ENCODE measurements at regions not wholly inside any gene's neighbourhood (a gene's known extent, or its start where the extent isn't known, plus 50 kb on each side); places are given as distances from the start of the nearest gene placed in this dataset.

DNA sequence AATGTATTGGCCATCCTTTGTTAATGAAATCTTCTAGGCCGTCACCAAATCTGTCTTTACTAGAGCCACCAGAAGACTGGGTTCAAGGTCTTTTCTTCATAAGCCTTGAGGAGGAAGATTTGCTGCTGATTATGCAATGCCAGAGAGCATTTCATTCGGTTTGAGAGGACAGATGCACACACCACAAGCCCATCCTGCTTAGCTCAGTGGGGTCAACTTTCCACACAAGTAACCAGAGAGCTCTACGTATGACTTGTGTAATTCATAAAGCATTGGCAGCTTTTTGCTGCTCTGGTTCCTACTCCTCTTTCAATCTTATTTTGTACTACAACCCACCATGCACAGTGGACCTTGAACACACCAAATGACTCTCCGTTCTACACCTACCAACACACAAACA lies 106.9 kb downstream of the OSR1 start:
- TF ChIP-seq POLR2A (IDR thresholded peaks at IDR 0.05) = no peak
- TF ChIP-seq, protein P1, sequence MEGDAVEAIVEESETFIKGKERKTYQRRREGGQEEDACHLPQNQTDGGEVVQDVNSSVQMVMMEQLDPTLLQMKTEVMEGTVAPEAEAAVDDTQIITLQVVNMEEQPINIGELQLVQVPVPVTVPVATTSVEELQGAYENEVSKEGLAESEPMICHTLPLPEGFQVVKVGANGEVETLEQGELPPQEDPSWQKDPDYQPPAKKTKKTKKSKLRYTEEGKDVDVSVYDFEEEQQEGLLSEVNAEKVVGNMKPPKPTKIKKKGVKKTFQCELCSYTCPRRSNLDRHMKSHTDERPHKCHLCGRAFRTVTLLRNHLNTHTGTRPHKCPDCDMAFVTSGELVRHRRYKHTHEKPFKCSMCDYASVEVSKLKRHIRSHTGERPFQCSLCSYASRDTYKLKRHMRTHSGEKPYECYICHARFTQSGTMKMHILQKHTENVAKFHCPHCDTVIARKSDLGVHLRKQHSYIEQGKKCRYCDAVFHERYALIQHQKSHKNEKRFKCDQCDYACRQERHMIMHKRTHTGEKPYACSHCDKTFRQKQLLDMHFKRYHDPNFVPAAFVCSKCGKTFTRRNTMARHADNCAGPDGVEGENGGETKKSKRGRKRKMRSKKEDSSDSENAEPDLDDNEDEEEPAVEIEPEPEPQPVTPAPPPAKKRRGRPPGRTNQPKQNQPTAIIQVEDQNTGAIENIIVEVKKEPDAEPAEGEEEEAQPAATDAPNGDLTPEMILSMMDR (IDR thresholded peaks at IDR 0.05) = no peak
- no peak for TF ChIP-seq POLR2AphosphoS5 (IDR thresholded peaks at IDR 0.05)
- no peak for TF ChIP-seq EP300 (IDR thresholded peaks at IDR 0.05)
- 87% methylated on average over 4 of the region's 4 CpGs for WGBS
- Histone ChIP-seq H3K36me3 (no peaks in the 10 kb centered on the region), H3K27ac (no peak overlapping the region), H3K27me3 (no peaks in the 10 kb centered on the region), H3K4me1 (peaks cover 4% of the 10 kb centered on the region), H3K4me3 (no peak overlapping the region), H3K9me3 (no peaks in the 10 kb centered on the region)
- no peak for DNase-seq (ENCODE audit: low spot score in 2 of 2)

DNA sequence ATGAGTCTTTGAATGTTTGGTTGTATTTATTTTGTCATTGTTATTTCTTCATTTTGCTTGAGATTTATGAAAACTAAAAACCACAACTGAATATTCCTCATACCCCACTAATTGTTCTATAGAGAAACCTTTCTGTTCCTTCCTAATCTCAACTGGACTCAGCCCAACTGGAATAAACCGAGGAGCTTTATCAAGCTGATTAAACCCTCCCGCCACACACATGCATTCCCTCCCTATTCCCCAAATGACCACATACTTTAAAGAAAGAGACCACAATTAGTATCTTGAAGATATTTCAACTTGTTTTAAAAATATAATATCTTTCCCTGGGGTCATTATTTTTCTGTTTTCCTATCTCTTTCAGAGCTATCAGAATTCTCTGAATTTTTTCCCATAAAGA lies 107.5 kb downstream of the OSR1 start:
- DNase-seq (ENCODE audit: low spot score in 2 of 2) = no peak
- TF ChIP-seq EP300 (IDR thresholded peaks at IDR 0.05) (no peak), POLR2A (IDR thresholded peaks at IDR 0.05) (no peak), POLR2AphosphoS5 (IDR thresholded peaks at IDR 0.05) (no peak)
- TF ChIP-seq, protein P1 (IDR thresholded peaks at IDR 0.05) = no peak

DNA sequence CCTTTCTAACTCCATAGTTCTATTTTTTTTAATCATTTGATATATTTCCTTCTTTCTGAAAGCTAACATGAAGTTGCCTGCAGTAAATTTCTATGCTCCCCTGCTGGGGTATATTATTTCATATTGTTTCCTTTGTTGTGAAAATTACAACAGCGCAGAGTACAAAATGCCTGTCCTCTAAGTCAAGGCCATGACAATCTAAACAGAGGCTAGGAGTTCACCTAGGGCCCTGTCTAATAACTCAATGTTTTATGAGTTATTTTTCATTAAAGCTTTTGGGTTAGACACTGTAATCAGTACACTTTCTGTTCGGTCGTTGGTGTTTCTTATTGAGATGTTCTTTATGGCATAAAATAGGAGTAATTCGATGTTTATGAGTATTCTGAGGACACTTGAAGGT lies 111.2 kb downstream of the OSR1 start:
- H3K36me3 ChIP-seq = no peaks in the 10 kb centered on the region
- no peaks in the 10 kb centered on the region for H3K4me1 ChIP-seq
- H3K27ac ChIP-seq = no peak overlapping the region
- TF ChIP-seq POLR2A (IDR thresholded peaks at IDR 0.05) = no peak
- TF ChIP-seq, protein P1 (IDR thresholded peaks at IDR 0.05) = no peak
- no peak for TF ChIP-seq POLR2AphosphoS5 (IDR thresholded peaks at IDR 0.05)
- no peak for TF ChIP-seq EP300 (IDR thresholded peaks at IDR 0.05)
- no peaks in the 10 kb centered on the region for H3K27me3 ChIP-seq
- WGBS = 93% methylated on average over 4 of the region's 4 CpGs
- no peak for DNase-seq (ENCODE audit: low spot score in 2 of 2)
- no peaks in the 10 kb centered on the region for H3K9me3 ChIP-seq
- H3K4me3 ChIP-seq = no peak overlapping the region

More for the DNA sequence above, 107.5 kb downstream of the OSR1 start:
- Histone ChIP-seq H3K4me1 (peaks cover 2% of the 10 kb centered on the region), H3K4me3 (no peak overlapping the region), H3K9me3 (no peaks in the 10 kb centered on the region), H3K27ac (no peak overlapping the region), H3K27me3 (no peaks in the 10 kb centered on the region), H3K36me3 (no peaks in the 10 kb centered on the region)
- 81% methylated on average over 2 of the region's 2 CpGs for WGBS

DNA sequence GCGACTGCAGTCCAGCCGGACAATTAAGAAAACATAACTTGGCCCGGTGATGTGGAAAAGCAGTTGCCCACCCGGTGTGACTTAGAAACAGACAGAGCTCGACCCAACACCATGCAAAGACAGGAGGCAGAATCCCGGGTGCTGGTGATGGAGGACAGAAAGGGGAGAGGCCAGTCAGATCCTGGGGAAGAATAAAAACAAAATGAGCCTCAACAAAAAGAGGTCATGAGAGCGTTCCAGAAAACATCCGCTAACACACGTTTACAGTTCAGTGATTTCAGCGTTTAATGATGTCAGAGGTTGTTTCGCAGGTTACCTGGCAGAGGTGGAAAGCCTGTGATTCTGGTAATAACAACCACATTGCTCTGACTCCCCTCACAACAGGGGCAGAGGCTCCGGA lies 111.9 kb downstream of the OSR1 start:
- TF ChIP-seq POLR2A (IDR thresholded peaks at IDR 0.05) (no peak), EP300 (IDR thresholded peaks at IDR 0.05) (no peak), POLR2AphosphoS5 (IDR thresholded peaks at IDR 0.05) (no peak)
- TF ChIP-seq, protein P1 (IDR thresholded peaks at IDR 0.05) = no peak
- 87% methylated on average over 12 of the region's 12 CpGs for WGBS
- no peak overlapping the region for H3K27ac ChIP-seq
- H3K4me1 ChIP-seq = no peaks in the 10 kb centered on the region
- H3K36me3 ChIP-seq = no peaks in the 10 kb centered on the region
- DNase-seq (ENCODE audit: low spot score in 2 of 2) = no peak
- no peaks in the 10 kb centered on the region for H3K9me3 ChIP-seq
- no peak overlapping the region for H3K4me3 ChIP-seq
- H3K27me3 ChIP-seq = no peaks in the 10 kb centered on the region

DNA sequence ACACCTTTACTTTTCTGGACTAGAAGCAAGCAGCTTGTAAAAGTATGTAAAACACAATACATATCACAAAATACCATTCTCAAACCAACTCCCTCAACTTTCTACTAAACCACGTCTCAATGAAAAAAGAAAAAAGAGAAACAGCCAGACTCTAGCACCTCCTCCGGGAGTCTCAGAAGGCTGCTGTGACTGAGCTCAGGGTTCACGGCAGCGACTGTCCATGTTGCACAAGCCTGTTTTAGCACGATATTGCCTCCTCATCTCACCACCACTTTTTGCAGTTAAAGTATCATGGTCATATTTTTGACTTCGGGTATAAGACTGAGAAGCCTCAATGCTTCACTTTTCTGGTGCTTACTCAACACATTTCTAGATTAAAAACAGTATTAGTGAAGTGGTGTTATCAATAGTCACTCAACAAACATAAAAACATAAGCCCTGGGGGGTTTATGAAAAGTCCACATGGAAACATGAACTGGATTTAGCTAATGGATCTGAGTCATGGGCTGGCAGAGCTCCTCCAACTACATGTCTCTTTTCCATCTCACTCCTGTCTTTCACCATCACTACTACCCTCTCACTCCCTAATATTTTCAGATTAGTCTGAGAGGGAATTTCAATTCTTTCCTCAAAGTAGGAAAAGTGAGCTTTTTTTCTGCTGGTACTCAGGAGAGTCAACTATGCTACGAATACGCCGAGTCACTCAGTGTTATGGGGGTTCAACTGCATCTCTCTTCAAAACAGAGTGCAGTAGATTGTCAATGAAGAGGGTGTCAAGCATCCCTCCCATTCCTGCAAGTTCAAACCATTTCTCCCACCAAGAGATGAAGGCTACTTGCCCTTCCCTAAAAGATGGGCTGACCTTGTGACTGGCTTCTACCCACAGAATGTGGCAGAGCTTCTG lies 113.7 kb downstream of the OSR1 start:
- H3K4me3 ChIP-seq = no peak overlapping the region
- 88% methylated on average over 9 of the region's 9 CpGs for whole genome bisulfite sequencing
- no peak for DNase-seq (ENCODE audit: low spot score in 2 of 2)
- H3K9me3 ChIP-seq = no peaks in the 10 kb centered on the region
- no peaks in the 10 kb centered on the region for H3K27me3 ChIP-seq
- H3K36me3 ChIP-seq = no peaks in the 10 kb centered on the region
- H3K4me1 ChIP-seq = no peaks in the 10 kb centered on the region
- TF ChIP-seq POLR2A (IDR thresholded peaks at IDR 0.05) = no peak
- TF ChIP-seq EP300 (IDR thresholded peaks at IDR 0.05) = no peak
- TF ChIP-seq, protein P1 (IDR thresholded peaks at IDR 0.05) = no peak
- no peak for TF ChIP-seq POLR2AphosphoS5 (IDR thresholded peaks at IDR 0.05)
- no peak overlapping the region for H3K27ac ChIP-seq

Measured in suprapubic skin (tissue), 4 donors.